ENCODE measurements at regions not wholly inside any gene's neighbourhood (a gene's known extent, or its start where the extent isn't known, plus 50 kb on each side); places are given as distances from the start of the nearest gene placed in this dataset.

DNA sequence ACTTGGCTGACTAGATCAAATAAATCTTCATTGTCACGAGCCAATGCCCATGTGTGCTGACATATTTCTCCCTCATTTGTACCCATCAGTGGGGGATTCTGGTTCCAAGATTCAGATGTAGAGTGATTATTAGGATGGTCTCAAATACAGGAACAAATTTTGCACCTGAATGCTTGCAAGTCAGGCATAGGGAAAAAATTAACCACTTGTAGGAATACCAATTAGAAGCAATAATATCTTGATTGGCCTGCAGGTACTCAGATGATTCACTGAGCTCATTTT lies 69.5 kb downstream of the DMAC1 start:
- TF ChIP-seq, protein P1, sequence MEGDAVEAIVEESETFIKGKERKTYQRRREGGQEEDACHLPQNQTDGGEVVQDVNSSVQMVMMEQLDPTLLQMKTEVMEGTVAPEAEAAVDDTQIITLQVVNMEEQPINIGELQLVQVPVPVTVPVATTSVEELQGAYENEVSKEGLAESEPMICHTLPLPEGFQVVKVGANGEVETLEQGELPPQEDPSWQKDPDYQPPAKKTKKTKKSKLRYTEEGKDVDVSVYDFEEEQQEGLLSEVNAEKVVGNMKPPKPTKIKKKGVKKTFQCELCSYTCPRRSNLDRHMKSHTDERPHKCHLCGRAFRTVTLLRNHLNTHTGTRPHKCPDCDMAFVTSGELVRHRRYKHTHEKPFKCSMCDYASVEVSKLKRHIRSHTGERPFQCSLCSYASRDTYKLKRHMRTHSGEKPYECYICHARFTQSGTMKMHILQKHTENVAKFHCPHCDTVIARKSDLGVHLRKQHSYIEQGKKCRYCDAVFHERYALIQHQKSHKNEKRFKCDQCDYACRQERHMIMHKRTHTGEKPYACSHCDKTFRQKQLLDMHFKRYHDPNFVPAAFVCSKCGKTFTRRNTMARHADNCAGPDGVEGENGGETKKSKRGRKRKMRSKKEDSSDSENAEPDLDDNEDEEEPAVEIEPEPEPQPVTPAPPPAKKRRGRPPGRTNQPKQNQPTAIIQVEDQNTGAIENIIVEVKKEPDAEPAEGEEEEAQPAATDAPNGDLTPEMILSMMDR (conservative IDR thresholded peaks at IDR 0.05; ENCODE audit: low read length): no peak
- TF ChIP-seq EZH2phosphoT487 (IDR thresholded peaks at IDR 0.05; ENCODE audit: borderline replicate concordance, low read depth, low read length): no peak
